HG03025 (cell line): ENCODE measurements at regions not wholly inside any gene's neighbourhood (a gene's known extent, or its start where the extent isn't known, plus 50 kb on each side); places are given as distances from the start of the nearest gene placed in this dataset.
"Not testable (repeated sequence)": the region's sequence is repeated elsewhere in the genome, so short reads cannot be mapped to it uniquely, and the experiment has no call there.

Experiments
- ATAC-seq: cut with Tn5 transposase; IDR thresholded peaks from one replicate; pipeline ENCODE4 v1.9.1; 2021; ENCODE audit warnings: mild to moderate bottlenecking, moderate library complexity; ENCODE audit not compliant: unreplicated experiment, low FRiP score

DNA sequence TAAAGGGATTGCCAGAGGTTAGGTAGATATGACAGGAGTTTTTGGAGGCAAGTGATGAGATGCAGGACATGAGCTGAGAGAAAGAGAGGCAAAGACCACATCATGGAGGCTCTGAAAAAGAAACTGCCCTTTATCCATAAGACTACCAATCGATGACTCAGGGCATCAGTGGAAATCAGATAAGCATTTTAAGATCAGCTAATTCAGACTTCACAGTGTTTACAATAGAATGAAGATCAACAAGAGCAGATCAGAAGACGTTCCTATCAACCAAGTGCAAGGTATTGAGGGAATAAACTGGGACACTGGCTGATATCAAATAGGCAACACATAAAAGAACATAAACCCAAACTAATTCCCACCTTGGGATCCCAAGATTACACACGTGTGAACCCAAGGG is 227.2 kb downstream of the SLCO4C1 start:
- ATAC-seq: no peak

DNA sequence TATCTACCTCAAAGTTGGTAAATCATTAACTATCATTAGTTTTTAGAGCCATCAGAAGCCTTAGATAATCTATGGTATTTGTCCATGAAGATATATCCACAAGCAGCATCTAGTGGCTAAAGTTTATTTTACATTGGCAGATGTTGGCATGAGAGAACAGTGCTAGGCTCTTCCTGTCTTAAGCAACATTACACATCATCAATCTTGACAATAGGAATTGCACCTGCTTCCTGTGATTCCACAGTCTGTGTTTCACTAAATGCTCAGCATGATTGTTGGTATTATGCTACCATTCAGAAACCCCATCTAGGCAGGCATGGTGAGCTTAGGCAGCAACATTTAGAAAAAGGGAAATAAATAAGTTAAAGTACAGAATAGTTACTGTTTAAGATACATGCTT is 246.6 kb downstream of the SLCO4C1 start:
- no peak for ATAC-seq

DNA sequence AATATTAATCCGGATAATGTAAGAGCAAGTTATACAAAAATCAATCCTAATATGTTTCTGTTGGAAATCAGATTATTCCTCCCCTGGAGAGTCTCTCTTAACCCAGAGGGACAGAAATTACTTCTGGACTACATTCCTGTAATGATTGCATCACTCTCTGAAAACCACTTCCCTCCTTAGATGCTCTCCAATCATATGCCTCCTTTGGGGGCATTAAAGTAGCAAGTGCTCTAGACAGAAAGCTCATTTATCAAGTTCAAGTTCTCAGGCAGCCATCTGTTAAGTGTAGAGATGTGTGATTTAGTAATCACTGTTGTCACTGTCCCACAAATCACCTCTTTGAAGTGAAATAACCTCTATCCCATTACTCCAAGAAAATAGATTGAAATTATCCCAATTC is 247.1 kb downstream of the SLCO4C1 start:
- no peak for ATAC-seq

DNA sequence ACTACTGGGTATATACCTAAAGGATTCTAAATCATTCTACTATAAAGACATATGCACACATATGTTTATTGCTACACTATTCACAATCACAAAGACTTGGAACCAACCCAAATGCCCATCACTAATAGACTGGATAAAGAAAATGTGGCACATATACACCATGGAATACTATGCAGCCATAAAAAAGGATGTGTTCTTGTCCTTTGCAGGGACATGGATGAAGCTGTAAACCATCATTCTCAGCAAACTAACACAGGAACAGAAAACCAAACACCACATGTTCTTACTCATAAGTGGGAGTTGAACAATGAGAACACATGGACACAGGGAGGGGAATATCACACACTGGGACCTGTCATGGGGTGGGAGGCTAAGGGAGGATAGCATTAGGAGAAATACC is 249.0 kb downstream of the SLCO4C1 start:
- not testable (repeated sequence) for ATAC-seq

DNA sequence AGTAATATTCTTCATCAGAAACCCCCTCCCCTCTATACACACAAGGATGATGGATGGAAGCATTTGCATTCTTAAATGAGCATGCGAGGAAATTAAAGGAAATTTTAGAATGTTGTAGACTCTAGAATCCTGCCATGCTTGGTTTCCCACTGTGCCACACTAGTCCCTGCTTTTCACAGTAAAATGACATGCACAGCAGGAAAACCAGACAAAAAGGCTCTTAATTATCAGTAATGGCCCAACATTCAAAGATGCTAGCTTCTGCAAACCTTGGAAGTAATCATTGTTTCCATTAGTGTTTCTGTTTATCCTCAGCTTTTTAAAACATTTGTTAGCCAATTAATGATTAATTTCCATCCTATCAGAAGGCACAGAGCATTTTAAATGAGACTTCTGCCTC is 255.8 kb downstream of the SLCO4C1 start:
- no peak for ATAC-seq

DNA sequence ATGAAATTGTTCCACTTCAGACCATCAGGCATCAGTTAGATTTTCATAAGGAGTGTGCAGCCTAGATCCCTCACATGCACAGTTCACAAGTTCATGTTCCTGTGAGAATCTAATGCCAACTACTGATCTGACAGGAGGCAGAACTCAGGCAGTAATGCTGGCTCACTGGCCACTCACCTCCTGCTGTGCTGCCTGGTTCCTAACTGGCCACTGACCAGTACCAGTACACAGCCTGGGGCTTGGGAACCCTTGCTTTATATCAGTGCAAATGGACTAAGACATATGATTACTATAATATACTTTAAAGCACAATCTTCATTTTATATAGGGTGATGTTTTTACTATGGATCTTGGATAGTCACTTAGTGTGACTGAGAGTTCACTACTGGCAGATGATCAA is 259.2 kb downstream of the SLCO4C1 start:
- no peak for ATAC-seq

DNA sequence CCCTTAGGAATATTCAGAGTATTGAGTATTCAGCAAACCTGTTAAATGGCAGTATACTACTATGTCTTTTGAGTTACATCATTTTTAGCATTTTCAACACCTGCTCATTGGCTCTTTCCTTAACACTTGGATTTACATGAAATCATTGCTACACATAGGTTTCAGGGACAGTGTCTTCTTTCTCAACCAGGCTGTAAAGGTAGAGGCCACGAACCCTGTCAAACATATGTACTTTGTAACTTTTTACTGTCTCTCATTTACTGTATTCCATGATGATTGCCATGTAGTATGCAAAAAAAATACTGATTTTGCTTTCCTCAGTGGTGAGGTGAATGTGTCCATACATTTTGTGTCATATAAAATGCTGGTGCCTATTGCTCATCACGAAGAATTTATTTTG is 264.4 kb downstream of the SLCO4C1 start:
- no peak for ATAC-seq

DNA sequence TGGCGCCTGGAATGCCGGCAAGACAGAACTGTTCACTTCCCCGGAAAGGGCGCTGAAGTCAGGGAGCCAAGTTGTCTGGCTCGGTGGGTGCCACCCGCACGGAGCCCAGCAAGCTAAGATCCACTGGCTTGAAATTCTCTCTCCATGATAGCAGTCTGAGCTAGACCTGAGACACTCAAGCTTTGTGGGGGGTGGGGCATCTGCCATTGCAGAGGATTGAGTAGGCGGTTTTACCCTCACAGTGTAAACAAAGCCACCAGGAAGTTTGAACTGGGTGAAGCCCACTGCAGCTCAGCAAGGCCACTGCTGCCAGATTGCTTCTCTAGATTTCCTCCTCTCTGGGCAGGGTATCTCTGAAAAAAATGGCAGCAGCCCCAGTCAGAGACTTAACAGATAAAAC is 277.4 kb downstream of the SLCO4C1 start:
- ATAC-seq: no peak

DNA sequence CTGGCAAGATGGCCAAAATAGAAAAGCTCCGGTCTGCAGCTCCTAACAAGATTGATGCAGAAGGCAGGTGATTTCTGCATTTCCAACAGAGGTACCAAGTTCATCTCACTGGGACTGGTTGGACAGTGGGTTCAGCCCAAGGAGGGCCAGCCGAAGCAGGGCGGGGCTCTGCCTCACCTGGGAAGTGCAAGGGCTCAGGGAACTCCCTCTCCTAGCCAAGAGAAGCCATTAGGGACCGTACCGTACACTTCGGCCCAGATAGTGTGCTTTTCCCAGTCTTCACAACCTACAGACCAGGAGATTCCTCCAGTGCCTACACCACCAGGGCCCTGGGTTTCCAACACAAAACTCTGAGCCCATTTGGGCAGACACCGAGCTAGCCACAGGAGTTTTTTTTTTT is 277.8 kb downstream of the SLCO4C1 start:
- no peak for ATAC-seq

DNA sequence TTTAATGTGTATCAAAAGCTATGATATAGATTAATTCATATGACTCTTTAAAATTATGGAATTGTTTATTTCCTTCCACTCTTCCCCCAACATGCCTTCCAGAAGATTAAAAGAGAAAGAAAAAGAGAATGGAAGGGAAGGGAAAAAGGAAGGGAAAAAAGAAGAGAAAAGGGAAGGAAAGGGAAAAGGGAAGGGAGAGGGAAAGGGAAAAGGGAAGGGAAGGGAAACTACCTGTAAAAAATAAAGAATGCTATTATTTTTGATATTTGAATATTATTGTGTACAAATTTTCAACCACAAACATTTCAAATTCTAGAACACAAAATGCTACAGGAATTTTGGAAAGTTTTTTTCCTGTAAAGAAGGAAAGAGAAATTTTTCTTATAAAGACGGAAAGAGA is 281.7 kb downstream of the SLCO4C1 start:
- no peak for ATAC-seq

DNA sequence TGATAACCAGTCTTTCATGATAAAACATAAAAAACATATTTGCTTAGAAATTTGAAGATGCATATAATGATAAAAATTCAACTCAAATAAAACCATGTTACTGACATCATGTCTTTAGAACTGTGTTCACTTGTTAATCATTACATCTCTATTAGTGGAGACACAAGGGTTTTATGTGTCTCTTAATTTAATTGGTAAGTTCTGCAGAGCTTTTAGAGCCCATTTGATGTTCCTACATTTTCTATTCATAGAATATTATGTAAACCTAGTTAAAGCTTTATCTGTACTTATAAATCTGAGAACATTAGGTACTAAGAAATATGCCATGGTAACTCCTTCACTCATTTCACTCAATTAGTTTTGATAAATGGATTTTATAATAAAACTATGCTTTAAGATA is 285.4 kb downstream of the SLCO4C1 start:
- no peak for ATAC-seq

DNA sequence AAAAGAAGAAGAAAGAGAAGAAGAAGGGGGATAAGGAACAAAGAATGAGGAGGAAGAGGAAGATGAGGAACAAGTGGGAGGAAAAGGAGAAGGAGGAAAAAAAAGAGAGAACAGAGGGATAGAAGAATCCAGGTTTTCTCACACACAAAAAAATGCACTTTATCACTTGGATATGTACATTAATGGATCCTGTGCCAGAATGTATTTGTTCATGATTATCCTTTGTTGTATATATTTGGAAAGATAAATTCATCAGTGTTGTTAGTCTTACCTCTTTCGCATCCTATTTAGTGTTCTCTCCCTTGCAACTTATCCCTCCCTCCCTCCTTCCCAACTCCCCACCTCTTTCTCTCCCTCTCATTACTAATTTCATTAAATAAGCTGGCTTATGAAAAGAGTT is 298.8 kb downstream of the SLCO4C1 start:
- no peak for ATAC-seq

DNA sequence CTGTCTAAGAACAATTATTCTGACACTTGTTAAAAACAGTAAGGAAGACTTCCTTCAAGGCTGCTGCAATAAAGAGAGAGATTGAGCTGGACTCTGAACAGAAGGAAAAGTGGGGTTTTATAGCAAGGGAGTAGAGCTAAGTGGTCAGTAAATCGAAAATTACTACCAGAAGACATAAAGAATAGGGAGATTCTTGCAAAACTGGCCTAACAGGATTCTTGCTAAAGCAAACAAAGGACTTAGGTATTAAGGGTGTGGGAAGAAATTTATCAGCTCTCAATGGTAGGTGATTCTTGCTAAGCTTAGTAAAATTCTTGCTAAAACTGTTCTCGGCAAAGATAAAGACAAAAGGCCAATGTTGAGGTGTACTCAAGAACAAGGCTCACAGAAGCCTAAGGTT is 300.5 kb downstream of the SLCO4C1 start:
- no peak for ATAC-seq

DNA sequence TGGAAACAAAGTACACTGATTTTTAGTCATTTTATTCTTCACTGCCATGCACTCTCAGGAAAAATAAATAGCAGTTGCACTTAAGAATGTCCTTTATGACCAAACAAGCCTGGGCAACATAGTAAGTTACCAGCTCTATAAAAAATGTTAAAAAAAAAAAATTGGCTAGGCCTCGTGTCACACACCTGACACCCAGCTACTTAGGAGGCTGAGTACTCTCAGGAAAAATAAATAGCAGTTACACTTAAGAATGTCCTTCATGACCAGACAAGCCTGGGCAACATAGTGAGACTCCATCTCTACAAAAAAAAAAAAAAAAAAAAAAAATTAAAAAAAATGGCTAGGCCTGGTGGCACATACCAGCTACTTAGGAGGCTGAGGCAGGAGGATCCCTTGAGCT is 304.6 kb downstream of the SLCO4C1 start:
- no peak for ATAC-seq

DNA sequence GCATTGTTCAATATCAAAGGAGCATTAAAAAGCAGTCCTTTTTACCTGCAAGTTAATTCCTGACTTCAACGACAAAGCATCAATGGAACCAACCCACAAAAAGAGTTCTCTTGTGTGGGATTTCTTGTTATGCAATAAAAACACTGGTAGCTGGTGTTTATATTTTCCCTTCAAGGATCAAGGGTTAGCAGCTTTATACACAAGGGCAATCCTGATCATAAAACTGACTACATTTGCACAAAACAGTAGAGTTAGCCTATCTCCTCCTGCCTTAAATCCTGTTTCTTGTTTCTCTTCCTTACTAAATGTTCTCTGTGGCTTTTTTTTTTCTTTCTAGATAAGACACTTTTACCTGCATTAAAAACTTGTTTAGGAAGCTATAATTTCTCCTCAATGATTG is 306.4 kb downstream of the SLCO4C1 start:
- no peak for ATAC-seq

DNA sequence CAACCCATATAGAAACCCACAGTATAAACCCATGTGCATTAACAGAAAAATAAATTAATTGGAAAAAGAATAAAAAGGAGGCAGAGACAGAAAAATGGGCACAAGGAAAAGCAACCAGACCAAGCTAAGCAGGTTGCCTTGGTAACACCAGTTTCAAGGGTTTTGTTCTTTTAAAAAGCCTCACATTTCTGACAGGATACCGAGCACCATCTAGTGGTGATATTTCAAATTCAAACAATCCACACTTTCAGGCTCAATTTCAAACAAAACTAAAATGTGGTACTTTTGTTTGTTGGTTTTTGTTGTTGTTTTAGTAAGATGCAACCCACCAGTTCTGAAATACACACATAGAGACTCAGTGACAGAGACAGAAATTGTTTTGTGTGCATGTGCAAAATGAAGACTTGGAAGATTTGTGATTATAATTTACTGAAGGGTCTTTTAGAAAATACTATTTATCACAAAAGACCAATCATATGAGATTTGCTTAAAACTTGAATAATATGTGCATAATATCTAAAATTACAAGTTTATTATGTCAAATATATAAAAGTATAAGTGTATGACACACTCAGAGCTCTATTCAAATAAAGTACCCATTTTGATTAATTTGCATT is 318.2 kb downstream of the SLCO4C1 start:
- peak; percentile 88 for ATAC-seq

DNA sequence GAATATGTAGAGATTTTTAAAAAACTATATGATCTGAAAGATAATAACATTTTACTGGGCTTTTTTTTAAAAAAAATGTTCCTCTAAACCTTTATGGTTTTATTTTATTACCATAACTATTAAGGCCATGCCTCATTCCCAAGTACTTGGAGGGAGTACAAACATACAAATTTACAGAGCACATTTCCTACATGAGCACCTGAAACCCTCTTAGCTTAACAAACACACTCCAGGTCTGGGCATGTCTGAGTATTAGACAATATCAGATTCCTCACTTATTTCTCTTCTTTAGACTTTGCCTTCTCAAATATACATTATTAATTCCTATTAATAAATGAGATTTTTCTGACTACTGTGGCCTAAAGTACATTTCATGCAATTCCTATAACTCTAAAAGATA is 319.2 kb downstream of the SLCO4C1 start:
- no peak for ATAC-seq

DNA sequence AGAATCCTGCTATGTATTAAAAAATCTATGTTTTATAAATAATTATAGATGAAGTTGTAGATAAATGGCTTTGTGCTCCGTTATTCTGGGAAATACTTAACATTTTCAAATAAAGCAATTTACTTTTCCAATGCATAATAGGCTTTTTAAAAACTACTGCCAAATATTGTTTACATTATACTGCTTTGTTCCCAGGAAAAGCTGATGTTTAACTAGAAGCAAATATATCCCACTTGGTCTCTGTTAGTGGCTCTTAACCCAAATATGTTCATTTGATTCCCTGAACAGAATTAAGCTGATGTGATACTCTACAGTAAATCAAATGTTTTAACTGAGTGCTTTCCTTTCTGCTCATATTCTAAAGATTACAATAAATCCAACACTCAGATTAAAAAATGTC is 326.3 kb downstream of the SLCO4C1 start:
- ATAC-seq: no peak

DNA sequence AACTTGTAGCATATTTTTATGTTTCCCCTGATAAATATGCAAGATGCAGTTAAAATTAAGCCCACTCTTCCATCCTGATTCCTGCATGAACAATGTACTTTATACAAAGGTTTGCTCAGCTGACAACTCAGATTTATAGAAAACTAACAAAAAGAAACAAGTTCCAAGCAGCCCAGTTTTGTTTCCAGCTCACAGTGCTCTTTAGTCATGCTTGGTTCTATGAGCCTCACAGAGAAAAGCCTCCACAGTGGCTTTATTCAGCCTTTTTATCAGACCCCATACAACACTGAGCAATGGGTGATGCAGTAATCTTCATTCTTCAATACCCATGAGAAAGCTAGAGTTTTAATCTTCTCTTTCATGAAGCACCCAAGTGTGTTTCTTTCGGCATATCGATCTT is 329.6 kb downstream of the SLCO4C1 start:
- ATAC-seq: no peak

DNA sequence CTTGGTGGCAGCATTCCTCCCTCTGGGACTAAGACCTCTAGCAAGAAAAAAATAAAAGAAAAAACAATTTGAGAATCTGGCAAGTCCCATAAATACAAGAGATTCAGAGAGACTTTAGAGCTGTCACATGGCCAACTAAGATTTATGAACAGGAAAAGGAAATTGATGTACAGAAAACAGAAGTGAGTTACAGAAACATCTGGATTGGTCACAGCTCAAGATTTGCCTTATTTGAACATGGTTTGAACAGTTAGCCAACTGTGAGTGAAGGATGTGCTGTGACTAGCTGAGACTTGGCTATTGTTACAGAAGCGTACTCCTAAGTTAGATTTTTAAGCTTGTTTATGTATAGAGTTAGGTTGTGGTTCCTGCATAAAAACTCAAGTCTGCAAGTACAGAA is 340.2 kb downstream of the SLCO4C1 start:
- ATAC-seq: no peak

DNA sequence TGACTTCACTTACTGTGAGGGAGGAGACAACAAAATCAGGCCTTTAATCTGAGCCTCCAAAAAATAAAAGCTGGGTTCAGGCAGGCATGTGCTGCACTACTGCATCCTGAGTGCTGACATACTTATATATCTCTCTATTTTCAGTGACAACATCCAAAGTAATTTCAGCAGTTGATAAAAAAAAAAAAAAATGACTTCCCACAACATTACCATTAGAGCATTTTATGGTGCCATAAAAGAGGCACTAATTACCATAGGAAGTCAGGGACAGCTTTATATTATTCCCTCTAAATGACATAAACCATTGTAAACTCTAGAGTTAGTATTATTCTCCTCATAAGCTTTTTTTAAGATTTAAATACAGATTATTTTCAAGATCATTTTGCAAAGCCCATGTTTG is 346.1 kb downstream of the SLCO4C1 start:
- ATAC-seq: no peak

DNA sequence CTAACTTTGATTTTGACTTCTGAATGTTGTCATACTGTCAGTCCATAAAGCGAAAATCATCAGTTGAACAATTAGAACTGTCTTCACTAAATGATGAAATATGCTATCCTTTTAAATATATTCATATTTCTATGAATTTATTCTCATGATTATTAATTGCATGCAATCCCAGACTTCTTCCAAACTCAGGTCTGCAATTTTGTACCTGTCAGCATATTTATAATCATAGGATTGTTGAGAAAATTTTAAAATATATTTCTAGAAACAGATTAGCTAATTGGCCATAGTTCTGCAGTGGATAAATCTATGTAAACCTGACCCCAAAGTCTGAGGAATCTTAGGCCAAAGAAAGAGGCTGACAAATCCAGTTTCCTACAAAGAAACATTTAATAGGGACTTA is 347.5 kb downstream of the SLCO4C1 start:
- ATAC-seq: no peak

DNA sequence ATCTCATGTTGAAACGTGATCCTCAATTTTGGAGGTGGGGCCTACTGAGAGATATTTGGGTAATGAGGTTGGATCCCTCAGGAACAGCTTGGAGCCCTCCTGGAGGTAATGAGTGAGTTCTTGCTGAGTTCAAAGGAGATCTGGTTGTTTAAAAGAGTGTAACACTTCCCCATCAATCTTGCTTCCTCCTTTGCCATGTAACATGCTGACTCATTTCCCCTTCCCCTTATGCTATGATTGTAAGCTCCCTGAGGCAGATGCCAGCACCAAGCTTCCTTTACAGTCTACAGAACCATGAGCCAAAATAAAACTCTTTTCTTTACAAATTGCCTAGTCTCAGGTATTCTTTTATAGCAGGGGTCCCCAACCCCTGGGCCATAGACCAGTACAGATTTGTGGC is 352.3 kb downstream of the SLCO4C1 start:
- ATAC-seq: no peak
